C4-2B (cell line): ENCODE measurements at regions not wholly inside any gene's neighbourhood (a gene's known extent, or its start where the extent isn't known, plus 50 kb on each side); places are given as distances from the start of the nearest gene placed in this dataset.
"Not testable (repeated sequence)": the region's sequence is repeated elsewhere in the genome, so short reads cannot be mapped to it uniquely, and the experiment has no call there.

Experiments used
- H3K27ac ChIP-seq: fragments of 450-650 bp; 2 replicates; pipeline ENCODE4 v1.5.1; 2017
- CTCF ChIP-seq: fragments of 450-650 bp; conservative IDR thresholded peaks from 2 replicates; pipeline ENCODE4 v1.5.1; 2017; ENCODE audit warnings: mild to moderate bottlenecking
- ZFX ChIP-seq: fragments of 450-650 bp; IDR thresholded peaks from 2 replicates; pipeline ENCODE4 v1.6.1; 2017

- H3K27ac ChIP-seq = no peak overlapping the region
- TF ChIP-seq CTCF (peak; percentile 30), ZFX (no peak)
Observed at GRCh38 chr7:97317575-97317974, 200.1 kb downstream of the SDHAF3 start.

GRCh38 chr7:97329871-97330270, 212.4 kb downstream of the SDHAF3 start:
- H3K27ac ChIP-seq = not testable (repeated sequence)

GRCh38 chr7:97337849-97338248, 220.4 kb downstream of the SDHAF3 start:
- TF ChIP-seq CTCF (no peak), ZFX (no peak)
- H3K27ac ChIP-seq = no peak overlapping the region

GRCh38 chr7:97342512-97342911, 225.0 kb downstream of the SDHAF3 start:
- no peak overlapping the region for H3K27ac ChIP-seq
- TF ChIP-seq ZFX (no peak), CTCF (no peak; the same call in 1 of the 2 replicates)

- TF ChIP-seq ZFX (no peak), CTCF (no peak)
- no peak overlapping the region for H3K27ac ChIP-seq
Observed at GRCh38 chr7:97346349-97346748, 228.9 kb downstream of the SDHAF3 start.

GRCh38 chr7:97351488-97351887, 234.0 kb downstream of the SDHAF3 start:
- TF ChIP-seq CTCF = no peak
- no peak for TF ChIP-seq ZFX
- H3K27ac ChIP-seq = no peak overlapping the region

- H3K27ac ChIP-seq = no peak overlapping the region
- no peak for TF ChIP-seq CTCF
- no peak for TF ChIP-seq ZFX
Observed at GRCh38 chr7:97357459-97357858, 240.0 kb downstream of the SDHAF3 start.

GRCh38 chr7:97372882-97373281, 255.4 kb downstream of the SDHAF3 start:
- TF ChIP-seq ZFX (no peak), CTCF (no peak)
- no peak overlapping the region for H3K27ac ChIP-seq
